NCI-H2107 treated with DMSO at 0.1 percent for 48 hours (cell line): ENCODE measurements at regions not wholly inside any gene's neighbourhood (a gene's known extent, or its start where the extent isn't known, plus 50 kb on each side); places are given as distances from the start of the nearest gene placed in this dataset.

Experiments
- DNase-seq: peaks from one replicate; lab custom pipeline; 2025; ENCODE audit not compliant: unreplicated experiment; lab: John Stamatoyannopoulos, UW

- no peak for DNase-seq
Observed at GRCh38 chr2:22784566-22784965, 600.4 kb upstream of the KLHL29 start.

GRCh38 chr2:22786817-22787216 is 598.2 kb upstream of the KLHL29 start:
- no peak for DNase-seq

- no peak for DNase-seq
Observed at GRCh38 chr2:22787745-22788144, 597.2 kb upstream of the KLHL29 start.

- no peak for DNase-seq
Observed at GRCh38 chr2:22788749-22789327, 596.1 kb upstream of the KLHL29 start.

GRCh38 chr2:22795287-22795866 is 589.6 kb upstream of the KLHL29 start:
- DNase-seq, result no peak

DNA sequence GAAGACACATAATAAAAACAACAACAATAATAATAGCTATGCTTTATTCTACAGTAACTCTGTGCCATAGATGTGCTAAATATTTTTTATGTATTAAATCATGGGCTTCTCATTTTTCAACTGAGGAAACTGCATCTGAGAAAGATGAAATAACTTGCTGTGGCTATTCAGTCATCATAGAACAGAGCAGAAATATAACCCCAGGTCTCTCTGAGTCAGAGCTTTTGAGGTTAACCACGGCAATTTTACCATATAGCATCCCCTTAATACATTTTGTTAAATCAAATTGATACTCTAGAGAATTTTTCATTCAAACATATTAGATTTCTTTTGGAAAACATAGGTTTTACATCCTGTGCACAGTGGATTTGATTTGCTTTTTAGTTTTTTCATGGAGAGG is 586.6 kb upstream of the KLHL29 start:
- no peak for DNase-seq

DNA sequence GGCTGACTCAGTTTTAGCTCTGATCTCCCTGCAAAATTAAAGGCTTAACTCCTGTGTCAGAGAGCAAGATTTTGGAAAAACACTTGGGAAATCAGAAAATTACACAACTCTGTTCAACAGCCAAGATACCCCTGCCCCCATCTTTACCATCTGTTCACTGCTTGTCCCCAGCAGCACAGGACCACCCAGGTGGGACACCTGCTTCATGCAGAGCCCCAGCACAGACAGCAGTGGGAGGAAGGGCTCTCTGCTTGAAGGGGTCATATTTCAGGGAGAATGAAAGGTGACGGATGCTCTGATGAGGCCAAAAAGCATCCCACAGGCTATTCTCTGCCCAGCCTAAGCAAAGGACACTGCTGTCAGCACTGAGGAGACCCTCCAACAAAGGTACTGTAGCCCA is 584.6 kb upstream of the KLHL29 start:
- no peak for DNase-seq

DNA sequence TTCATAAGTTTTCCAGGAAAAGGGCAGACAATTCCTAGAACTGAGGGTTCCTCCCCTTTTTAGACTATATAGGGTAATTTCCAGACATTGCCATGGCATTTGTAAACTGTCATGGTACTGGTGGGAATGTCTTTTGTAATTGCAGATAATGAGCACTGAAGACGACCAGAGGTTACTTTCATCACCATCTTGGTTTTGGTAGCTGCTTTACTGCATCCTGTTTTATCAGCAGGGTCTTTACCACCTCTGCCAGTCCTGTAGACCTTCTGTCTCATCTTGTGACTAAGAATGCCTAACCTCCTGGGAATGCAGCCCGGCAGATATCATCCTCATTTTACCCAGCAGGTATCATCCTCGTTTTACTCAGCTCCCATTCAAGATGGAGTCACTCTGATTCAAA is 583.9 kb upstream of the KLHL29 start:
- DNase-seq, result no peak

DNA sequence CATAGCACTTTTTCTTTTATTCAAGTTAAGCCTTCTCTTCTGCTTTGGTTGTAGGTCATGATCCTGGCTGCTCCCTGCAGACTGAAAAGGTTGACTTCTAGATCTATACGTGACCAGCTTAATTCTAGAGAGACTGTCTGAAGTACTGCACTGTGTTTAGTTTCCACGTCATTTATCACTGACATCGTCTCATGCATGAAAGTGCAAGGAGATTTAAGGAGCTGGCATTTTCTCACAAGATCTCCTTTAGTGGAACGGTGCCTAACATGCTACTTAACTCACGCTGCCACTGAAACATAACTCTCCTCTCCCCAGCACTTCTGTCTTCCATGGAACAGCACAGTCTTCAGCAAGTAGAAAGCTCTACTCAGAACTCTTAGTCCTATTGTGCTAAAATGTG is 583.0 kb upstream of the KLHL29 start:
- DNase-seq, result no peak

GRCh38 chr2:22807872-22808271 is 577.1 kb upstream of the KLHL29 start:
- DNase-seq, result no peak

GRCh38 chr2:22810602-22811001 is 574.4 kb upstream of the KLHL29 start:
- no peak for DNase-seq

GRCh38 chr2:22812065-22812680 is 572.8 kb upstream of the KLHL29 start:
- no peak for DNase-seq

GRCh38 chr2:22817197-22817596 is 567.8 kb upstream of the KLHL29 start:
- no peak for DNase-seq

- DNase-seq, result no peak
Observed at GRCh38 chr2:22821458-22821857, 563.5 kb upstream of the KLHL29 start.

DNA sequence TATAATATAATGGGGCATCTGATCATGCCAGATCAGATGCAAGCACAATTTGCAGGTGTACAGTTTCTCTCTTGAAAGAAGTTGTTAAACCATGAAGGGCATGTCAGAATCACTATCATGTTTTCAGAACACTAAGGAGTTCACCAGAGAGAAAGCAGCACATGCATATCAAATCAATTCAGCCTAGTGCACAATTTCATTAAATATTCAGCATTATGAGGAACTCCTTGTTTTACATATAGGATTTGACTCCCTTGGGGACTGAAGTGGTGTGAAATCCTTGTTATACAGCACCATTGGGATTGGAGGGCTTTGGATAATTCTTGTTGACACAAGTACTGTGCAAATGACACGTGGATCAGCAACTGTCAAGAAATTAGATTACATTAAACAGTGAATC is 562.1 kb upstream of the KLHL29 start:
- DNase-seq, result no peak

GRCh38 chr2:22824618-22825017 is 560.4 kb upstream of the KLHL29 start:
- DNase-seq, result no peak

GRCh38 chr2:22826703-22827102 is 558.3 kb upstream of the KLHL29 start:
- no peak for DNase-seq

DNA sequence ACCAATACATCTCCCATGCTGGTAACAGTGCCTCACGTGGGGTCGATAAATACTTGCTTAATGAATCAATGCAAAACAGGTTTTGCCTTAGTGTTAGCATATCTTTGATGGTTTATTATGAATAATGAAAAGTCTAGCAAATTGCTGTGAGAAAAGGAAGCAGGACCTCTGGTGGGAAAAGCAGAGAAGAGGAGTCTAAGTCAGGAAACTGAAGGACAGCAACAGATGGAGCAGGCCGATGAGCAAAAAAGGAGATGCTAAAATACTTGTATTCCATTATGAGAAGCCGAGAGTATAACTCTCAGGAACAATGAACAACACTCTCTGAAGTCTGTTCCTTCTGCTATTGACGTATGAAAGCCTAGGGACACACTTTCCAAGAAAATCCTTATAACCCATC is 555.2 kb upstream of the KLHL29 start:
- DNase-seq, result no peak

- DNase-seq, result no peak
Observed at GRCh38 chr2:22832196-22832595, 552.8 kb upstream of the KLHL29 start.

DNA sequence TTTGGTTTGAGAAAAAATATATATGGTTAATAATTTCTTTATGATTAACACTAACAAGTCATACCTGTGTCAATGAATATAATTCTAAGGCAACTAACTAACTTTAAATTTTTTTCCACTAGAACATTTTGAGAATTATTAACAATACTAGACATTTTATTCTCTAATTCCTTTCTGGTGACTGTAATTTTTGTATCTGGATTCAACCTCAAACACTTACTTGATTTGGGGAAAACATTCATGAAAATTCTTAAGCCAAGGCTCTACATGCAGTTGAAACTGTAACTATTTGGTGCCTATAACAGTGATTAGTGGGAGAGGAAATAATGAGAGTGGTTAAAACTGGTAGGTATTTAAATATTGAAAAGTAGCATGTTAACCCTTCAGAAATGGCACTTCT is 546.5 kb upstream of the KLHL29 start:
- DNase-seq, result no peak

- DNase-seq, result no peak
Observed at GRCh38 chr2:22842205-22842869, 542.6 kb upstream of the KLHL29 start.

GRCh38 chr2:22843919-22844537 is 541.0 kb upstream of the KLHL29 start:
- DNase-seq, result no peak
